Renal cortex interstitium (tissue), 11 donors: ENCODE measurements at regions not wholly inside any gene's neighbourhood (a gene's known extent, or its start where the extent isn't known, plus 50 kb on each side); places are given as distances from the start of the nearest gene placed in this dataset.
"Not testable (repeated sequence)": the region's sequence is repeated elsewhere in the genome, so short reads cannot be mapped to it uniquely, and the experiment has no call there.

ENCODE experiments used
- DNase-seq, 11 donors: peaks; one replicate each; pipeline ENCODE4 v3.0.0-alpha.2; 2013; ENCODE audit warnings: low read depth in 9 of 11, low spot score in 4 of 11; ENCODE audit errors: extremely low read depth in 1 of 11

DNA sequence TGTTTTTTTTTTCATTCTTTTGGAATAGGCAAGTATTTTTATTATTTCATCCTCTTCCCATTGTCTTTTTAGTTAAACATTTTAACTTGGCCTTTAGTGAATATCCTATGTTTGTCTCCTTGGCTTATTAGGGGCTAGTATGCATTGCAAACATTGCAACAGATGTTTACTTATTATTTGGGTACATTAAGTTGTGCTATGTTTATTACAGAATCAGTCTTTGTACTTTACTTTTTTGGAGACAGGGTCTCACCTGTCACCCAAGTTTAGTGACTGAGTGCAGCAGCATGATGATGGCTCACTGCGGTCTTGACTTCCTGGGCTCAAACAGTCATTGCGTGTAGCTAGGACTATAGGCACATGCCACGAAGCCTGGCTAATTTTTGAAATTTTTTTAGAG, 51.1 kb upstream of the NUDT6 start:
- DNase-seq: no peak

DNA sequence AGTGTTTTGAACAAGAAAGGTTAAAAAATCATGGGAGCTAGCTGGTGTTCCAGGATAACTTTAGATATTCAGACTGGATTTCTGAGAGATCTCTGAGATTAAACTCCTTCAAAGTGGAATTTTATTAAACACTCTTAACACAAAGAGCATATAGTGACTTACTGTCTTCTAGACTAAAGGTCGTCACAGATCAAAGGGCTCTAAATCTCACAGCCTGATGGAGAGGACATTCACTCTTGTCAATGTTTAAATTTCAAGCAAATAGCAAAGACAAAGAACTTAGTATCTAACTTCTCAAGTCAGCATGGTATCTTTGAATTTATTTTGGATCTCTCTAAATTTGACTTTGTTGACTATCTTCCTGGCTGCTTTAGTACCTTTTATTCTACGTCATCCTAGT, 53.7 kb upstream of the NUDT6 start:
- DNase-seq: no peak

DNA sequence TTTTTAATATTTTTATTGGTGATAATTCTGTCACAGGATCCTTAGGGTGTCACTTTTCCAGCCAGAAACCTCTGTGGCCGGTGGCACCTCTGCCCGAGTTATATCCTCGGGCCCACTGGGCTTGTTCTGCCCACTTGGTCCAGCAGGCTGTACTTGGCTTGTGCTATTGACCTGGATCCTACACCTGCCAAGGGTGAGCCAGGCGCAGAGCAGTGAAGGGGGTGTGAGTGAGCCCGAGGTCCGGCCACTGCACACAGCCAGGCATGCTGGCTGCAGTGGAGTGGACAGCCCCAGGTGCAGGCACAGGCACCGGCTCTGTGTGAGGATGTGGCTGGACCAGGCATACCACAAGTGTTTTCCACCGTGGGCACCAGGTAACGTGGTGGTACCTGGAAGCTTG, 54.7 kb upstream of the NUDT6 start:
- DNase-seq: no peak

DNA sequence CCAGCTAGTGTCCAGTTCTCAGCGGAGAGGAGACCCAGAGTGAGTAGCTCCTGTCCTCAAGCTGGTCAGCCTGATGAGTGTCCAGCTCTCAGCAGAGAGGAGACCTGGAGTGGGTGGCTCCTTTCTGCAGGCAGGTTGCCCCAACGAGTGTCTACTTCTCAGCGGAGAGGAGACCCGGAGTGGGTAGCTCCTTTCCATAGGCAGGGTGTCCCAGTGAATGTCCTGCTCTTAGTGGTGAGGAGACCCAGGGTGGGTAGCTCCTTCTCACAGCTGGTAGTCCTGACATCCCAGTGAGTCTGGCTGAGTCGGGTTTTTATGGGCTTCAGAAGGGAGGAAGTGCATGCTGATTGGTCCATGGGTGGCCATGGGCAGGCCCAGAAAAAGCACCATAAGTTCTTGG, 55.7 kb upstream of the NUDT6 start:
- DNase-seq: no peak

DNA sequence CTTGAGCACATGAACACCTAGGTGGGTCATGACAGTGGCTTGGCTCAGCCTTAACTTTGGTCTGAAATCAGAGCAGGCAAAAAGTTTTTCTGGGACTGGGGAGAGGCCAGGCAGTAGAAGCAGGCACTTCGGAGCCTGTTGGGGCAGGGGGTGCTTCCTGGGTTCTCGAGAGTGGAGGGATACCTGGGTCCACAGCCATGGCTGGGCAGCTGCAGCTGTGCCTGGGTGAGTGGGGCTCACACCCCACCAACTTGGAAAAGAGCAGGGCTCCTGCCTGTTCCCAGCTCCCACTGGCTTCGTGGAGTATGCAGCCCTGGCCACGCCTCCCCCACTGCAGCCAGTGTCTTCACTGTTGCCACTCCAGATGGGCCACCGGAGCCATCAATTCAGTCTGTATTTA, 56.4 kb upstream of the NUDT6 start:
- DNase-seq: no peak

DNA sequence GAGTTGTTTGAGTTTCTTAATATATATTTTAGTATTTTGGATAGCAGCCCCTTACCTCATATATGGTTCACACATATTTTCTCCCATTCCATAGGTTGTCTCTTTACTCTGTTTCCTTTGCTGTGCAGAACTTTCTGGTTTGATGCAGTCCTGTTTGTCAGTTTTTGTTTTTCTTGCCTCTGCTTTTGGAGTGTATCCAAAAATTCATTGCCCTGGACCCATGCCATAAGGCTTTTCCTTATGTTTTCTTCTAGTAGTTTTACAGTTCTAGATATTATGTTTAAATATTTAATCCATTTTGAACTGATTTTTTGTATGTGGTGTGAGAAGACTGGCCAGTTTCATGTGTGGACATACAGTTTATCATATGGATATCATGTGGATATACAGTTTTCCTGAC, 58.5 kb upstream of the NUDT6 start:
- no peak for DNase-seq

DNA sequence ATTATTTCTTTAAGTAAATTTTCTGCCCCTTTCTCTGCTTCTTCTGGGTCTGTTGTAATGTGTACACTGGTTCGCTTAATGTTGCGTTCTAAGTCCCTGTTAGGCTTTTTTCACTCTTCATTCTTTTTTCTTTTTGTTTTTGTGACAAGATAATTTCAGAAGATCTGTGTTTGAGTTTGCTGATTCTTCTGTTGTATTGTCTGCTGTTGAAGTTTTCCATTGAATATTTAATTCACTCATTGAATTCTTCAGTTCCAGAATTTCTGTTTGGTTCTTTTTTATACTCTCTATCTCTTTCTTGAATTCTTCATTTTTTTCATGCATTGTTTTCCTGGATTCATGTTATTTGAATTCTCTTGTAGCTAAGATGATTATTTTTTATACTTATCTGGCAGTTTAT, 66.3 kb upstream of the NUDT6 start:
- no peak for DNase-seq

DNA sequence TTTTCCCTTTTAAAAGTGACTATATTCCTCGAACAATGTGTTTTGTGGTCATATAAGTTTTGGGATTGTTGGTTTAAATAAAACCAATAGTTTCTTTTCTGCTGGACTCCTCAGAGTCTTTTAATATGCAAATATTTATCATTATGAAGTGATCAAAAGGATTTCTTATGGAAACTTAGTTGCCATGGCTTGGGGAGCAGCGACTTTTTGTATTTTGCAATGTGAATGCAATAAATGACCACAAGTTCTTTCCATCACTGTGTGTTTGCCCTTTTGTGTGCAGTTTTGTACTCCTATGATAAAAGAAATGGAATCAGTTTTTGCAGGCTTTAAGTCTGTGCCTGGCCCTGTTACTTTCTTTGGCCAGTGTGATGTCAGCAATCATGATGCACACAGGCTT, 68.5 kb upstream of the NUDT6 start:
- DNase-seq: no peak

DNA sequence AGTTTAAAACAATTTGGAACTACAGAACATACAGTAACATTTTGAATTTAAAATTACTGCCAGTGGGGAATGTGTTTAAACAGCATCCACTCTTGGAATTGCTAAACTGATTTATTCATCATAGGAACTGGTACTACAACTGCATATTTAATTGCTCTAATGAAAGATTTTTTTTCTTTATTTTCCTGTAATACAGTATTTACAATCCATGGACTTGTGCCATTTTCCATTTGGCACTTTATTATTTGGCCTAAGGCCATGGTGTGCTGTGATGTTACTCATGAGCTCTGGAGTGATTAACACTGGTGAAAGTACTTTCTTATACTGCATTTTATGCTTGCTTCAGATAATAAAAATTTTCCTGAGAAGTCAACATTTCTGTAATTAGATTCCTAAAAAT, 69.7 kb upstream of the NUDT6 start:
- DNase-seq: no peak

DNA sequence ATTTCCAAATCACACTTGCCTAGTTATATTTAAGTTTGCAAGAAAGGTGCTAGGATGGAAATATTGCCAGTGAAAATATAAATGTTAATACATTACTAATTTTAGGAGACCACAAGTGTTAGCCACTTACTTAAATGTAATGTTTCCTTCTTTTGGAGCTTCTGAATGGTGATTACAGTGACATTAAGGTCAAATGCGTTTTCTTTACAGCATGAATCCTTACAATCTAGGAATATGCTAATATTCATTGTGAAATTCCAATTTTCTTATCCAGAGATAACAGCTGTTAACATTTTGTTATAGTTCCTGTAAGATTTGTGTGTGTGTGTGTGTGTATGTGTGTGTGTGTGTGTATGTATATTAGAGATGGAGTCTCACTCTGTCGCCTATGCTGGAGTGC, 70.2 kb upstream of the NUDT6 start:
- no peak for DNase-seq

DNA sequence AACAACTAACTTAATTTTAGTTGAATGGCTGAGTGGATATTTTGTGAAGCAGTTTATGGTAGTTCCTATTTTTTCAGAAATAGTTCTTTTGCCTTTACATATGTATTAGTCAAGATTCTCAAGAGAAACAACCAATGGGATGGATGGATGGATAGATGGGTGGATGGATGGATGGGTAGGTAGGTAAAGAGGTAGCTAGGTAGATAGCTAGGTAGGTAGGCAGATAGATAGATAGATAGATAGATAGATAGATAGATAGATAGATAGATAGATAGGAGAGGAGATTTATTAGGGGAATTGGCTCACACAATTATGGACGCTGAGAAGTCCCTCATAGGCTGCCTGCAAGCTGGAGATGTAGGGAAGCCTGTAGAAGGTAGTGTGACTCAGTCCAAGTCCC, 74.0 kb upstream of the NUDT6 start:
- no peak for DNase-seq

DNA sequence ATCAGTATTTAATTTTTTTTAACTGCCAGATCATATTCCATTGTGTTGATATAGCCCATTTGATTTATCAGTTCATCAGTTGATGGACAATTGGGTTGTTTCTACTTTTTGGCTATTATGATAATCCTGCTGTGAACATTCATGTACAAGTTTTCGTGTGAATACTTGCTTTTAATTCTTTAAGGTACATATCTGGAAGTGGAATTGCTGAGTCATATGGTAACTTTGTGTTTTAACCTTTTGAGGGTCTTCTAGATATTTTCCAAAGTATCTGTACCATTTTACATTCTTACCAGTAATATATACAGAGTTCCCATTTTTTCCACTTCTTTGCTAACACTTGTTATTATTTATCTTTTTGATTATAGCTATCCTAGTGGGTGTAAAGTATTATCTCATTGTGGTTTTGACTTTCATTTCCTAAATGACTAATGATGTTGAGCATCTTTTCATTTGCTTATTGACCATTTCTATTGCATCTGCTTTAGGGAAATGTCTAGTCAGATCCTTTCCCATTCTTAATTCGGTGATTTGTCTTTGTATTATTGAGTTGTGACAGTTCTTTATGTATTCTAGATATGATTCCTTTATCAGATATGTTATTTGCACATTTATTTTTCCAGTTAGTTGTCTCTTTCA, 75.2 kb upstream of the NUDT6 start:
- DNase-seq: no peak

DNA sequence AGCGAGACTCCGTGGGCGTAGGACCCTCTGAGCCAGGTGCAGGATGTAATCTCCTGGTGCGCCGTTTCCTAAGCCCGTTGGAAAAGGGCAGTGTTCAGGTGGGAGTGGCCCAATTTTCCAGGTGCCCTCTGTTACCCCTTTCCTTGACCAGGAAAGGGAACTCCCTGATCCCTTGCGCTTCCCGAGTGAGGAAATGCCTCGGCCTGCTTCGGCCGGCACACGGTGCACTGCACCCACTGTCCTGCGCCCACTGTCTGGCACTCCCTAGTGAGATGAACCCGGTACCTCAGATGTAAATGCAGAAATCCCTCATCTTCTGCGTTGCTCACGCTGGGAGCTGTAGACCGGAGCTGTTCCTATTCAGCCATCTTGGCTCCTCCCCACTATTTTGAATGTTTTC, 81.7 kb upstream of the NUDT6 start:
- not testable (repeated sequence) for DNase-seq

DNA sequence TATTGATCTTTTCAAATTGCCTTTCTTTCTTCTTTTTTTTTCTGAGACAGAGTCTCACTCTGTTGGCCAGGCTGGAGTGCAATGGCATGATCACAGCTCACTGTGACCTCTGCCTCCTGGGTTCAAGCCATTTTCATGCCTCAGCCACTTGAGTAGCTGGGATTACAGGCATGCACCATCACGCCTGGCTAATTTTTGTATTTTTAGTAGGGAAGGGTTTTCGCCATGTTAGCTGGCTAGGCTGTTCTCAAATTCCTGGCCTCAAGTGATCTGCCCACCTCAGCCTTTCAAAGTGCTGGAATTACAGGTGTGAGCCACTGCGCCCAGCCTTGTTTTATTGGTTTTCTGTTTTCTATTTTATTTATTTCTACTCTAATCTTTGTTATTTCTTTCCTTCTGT, 82.7 kb upstream of the NUDT6 start:
- DNase-seq: not testable (repeated sequence)

DNA sequence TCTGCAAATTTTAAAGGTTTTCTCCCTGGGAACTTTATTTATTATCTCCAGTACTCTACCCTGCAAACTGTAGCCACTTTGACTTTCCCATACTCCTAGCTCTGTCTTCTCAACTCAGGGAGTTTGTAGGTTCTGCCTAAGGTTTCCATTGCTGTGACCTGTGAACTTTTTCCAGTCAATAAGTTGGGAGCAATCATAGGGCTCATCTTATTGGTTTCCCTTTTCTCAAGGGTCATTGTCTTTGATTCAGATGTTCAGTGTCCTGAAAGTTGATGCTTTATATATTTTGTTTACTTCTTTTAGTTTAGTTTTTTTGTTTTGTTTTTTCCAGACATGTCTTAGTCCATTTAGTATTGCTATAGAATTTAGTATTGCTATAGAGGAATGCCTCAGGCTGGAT, 85.3 kb upstream of the NUDT6 start:
- no peak for DNase-seq

DNA sequence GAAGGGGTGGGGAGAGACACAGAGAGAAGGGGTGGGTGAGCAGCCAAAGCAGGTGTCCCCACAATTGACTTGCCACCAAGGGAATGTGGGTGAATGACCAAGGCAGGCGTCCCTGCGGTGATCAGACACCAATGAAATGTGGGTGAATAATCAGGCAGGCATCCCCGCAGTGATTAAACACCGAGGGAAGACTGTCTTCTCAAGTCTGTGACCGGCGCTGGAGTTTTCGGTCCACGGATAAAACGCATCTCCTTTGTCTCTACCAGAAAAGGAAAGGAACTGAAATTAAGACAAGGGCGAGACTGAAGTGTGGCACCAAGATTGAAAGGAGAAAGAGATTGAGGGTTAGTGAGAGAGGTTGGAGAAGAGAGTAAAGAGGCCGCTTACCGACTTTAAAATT, 90.0 kb upstream of the NUDT6 start:
- DNase-seq: not testable (repeated sequence)

DNA sequence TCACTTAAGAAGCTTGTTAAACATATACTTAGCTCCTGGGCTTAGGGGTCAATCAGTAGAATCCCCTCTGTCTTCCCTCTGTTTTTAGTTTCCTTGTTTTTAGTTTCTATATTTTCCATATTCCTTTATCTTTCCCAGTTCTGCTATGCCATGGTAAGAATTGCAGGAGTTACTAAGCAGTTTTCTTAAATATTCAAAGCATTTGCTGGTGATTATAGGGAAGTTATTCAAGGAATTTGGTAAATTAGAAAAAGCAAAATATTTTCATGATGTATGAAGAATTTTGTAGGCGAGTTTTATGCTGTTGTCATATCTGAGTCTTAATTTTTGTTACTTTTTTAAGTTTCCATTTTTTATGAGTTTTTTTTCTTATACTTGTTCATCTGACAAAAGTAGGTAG, 91.6 kb upstream of the NUDT6 start:
- no peak for DNase-seq

DNA sequence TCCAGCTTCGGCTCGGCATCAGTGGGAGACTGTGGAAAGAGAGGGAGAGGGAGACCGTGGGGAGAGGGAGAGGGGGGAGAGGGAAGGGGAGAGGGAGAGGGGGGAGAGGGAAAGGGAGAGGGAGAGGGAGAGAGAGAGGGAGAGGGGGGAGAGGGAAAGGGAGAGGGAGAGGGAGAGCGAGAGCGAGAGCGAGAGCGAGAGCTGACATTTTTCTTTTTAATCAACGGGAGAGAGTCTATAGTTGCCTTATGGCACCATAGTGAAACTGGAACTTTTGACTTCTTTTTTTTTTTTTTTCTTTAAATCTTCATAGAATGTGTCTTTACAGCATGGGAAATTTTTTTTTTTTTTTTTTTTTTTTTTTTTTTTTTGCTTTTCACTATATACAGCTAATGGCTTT, 94.7 kb upstream of the NUDT6 start:
- DNase-seq: no peak

DNA sequence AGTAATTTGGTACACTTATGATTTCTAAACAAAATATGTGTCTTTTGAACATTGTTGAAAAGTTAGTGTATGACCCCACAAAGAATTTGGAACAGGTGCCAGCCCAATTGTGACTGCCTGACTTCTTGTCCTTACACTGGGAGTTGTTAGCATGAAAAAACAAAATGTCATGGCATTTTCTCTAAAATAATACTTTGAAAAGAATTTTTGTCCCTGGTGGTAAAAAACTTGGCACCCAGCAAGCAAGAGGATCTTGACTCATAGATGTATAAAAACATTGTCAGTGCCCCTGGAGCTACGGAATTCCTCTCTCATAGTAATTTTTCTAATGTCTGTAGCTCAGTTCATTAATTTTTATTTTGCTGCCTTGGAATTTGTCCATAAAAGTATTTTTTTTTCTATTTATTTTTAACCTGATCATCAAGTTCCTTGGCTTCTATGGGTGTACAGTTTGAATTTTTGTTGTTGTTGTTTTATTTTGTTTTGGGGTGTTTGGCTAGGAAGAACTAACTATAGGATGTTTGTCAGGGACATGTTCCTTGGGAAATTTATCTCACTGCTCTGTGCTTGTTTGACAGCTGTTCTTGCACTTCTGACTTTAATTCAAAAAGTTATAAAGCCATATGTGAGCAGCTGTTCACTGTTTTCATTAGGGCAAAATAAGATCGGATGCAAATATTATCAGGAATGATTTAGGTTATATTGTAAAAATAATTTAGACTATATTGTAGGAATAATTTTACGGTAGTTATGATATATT, 95.4 kb upstream of the NUDT6 start:
- peak in 1 of 11 donors; percentile 28 for DNase-seq

DNA sequence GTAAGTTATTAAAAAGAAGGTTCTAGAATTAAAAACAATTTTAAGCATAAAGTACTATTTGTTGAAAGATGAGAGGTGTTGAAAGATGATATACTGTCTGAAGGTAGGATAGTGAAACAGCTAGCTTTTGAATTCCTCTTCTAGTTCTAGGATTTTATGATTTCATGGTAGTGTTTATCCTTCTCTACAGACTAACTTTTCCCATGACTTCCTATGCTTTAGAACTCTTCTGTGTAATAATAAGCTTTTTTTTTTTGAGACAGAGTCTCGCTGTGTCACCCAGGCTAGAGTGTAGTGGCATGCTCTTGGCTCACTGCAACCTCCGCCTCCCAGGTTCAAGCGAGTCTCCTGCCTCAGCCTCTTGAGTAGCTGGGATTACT, 96.0 kb upstream of the NUDT6 start:
- DNase-seq: no peak

DNA sequence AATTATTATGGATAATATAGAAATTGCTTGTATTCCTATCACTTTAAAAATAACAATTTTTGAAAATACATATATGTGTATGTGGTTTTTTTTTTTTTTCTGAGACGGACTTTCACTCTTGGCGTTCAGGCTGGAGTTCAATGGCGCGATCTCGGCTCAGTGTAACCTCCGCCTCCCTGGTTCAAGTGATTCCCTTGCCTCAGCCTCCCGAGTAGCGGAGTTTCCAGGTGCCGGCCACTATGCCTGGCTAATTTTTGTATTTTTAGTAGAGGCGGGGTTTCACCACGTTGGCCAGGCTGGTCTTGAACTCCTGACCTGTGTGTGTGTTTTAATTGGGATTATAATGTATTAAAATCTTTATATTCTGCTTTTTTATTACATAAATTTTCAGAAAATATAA, 97.9 kb upstream of the NUDT6 start:
- DNase-seq: no peak
